Fibroblast of villous mesenchyme (primary cell): ENCODE measurements at regions not wholly inside any gene's neighbourhood (a gene's known extent, or its start where the extent isn't known, plus 50 kb on each side); places are given as distances from the start of the nearest gene placed in this dataset.

Experiments
- DNase-seq: peaks from one replicate; pipeline ENCODE4 v3.0.0-alpha.2; 2010; ENCODE audit warnings: low read depth
- H3K4me3 ChIP-seq: 2 replicates; pipeline ENCODE4 v1.5.1; 2011; ENCODE audit warnings: low read depth, mild to moderate bottlenecking, low read length
- CTCF ChIP-seq: IDR thresholded peaks from 2 replicates; pipeline ENCODE4 v1.5.1; 2012; ENCODE audit warnings: low read depth, mild to moderate bottlenecking, low read length; ENCODE audit not compliant: insufficient read depth

GRCh38 chr1:14372526-14372925 is 226.0 kb upstream of the KAZN start:
- no peak overlapping the region for H3K4me3 ChIP-seq
- no peak for DNase-seq
- TF ChIP-seq CTCF = no peak

- no peak overlapping the region for H3K4me3 ChIP-seq
- DNase-seq = no peak
- TF ChIP-seq CTCF = no peak
These were observed 225.3 kb upstream of the KAZN start for GRCh38 chr1:14373081-14373758.

- no peak for DNase-seq
- TF ChIP-seq CTCF = no peak
- no peak overlapping the region for H3K4me3 ChIP-seq
These were observed 223.3 kb upstream of the KAZN start for GRCh38 chr1:14375226-14375625.

- no peak for TF ChIP-seq CTCF
- H3K4me3 ChIP-seq = no peak overlapping the region
- no peak for DNase-seq
These were observed 221.1 kb upstream of the KAZN start for GRCh38 chr1:14377386-14377785.

- DNase-seq = no peak
- TF ChIP-seq CTCF = no peak
- no peak overlapping the region for H3K4me3 ChIP-seq
These were observed 218.1 kb upstream of the KAZN start for GRCh38 chr1:14380408-14380807.

DNA sequence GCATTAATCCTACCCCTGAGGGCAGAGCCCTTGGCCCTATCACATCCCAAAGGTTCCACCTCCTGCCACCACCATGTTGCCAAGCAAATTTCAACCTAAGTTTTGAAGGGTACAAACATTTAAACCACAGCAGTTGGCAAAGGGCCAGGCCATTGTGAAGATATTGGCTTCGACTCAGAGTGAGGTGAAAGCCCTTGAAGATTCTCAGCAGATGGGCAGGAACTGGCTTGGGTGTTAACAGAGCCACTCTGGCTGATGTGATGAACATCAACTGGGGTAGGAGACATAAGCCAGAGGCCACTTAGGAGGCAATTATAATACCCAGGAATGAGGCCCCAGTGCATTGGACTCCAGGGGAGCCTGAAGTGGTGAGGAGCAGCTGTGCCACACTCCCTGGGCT is 207.7 kb upstream of the KAZN start:
- TF ChIP-seq CTCF = no peak
- no peak for DNase-seq
- no peak overlapping the region for H3K4me3 ChIP-seq
